Keratinocyte (primary cell): ENCODE measurements at regions not wholly inside any gene's neighbourhood (a gene's known extent, or its start where the extent isn't known, plus 50 kb on each side); places are given as distances from the start of the nearest gene placed in this dataset.
"Not testable (repeated sequence)": the region's sequence is repeated elsewhere in the genome, so short reads cannot be mapped to it uniquely, and the experiment has no call there.

Experiments
- DNase-seq: peaks from one replicate; pipeline ENCODE4 v3.0.0-alpha.2; 2011; ENCODE audit warnings: low read depth, missing footprints, low spot score
- FAIRE-seq: peaks from 2 replicates; lab custom pipeline; 2011; peaks lifted over from hg19 to GRCh38; lab: Jason Lieb, UNC
- H2AFZ ChIP-seq: 2 replicates; pipeline ENCODE4 v1.6.0; 2012; ENCODE audit warnings: low read length, control low read depth, inconsistent platforms; ENCODE audit not compliant: control insufficient read depth
- H3K27ac ChIP-seq: 2 replicates; pipeline ENCODE4 v1.5.1; 2011; ENCODE audit warnings: low read length; ENCODE audit not compliant: control insufficient read depth, insufficient read depth
- H3K27me3 ChIP-seq: 3 replicates; pipeline ENCODE4 v1.6.0; 2011; ENCODE audit warnings: low read length; ENCODE audit not compliant: control insufficient read depth, insufficient read depth; ENCODE audit errors: extremely low read depth
- H3K36me3 ChIP-seq, 2 experiments: 2 replicates in 1 of 2; 3 replicates in 1 of 2; pipeline ENCODE4 v1.5.1; 2011; ENCODE audit warnings: low read length in 2 of 2, mild to moderate bottlenecking in 1 of 2; ENCODE audit not compliant: control insufficient read depth in 2 of 2, insufficient read depth in 2 of 2; ENCODE audit errors: extremely low read depth in 1 of 2
- H3K4me1 ChIP-seq: 3 replicates; pipeline ENCODE4 v1.5.1; 2011; ENCODE audit warnings: low read length; ENCODE audit not compliant: control insufficient read depth, insufficient read depth; ENCODE audit errors: extremely low read depth
- H3K4me2 ChIP-seq: 3 replicates; pipeline ENCODE4 v1.6.0; 2011; ENCODE audit warnings: low read depth, low read length; ENCODE audit not compliant: control insufficient read depth, insufficient read depth; ENCODE audit errors: extremely low read depth
- H3K4me3 ChIP-seq, 3 experiments: fragments of 200-600 bp in 1 of 3; sonication (generic) in 1 of 3; 2 replicates in 2 of 3; 3 replicates in 1 of 3; pipeline ENCODE4 v1.5.1; 2011 to 2016; ENCODE audit warnings: low read length in 3 of 3, mild to moderate bottlenecking in 3 of 3, control low read depth in 2 of 3, inconsistent platforms in 1 of 3, low read depth in 1 of 3, mixed read lengths in 1 of 3, mixed run types in 1 of 3, moderate library complexity in 1 of 3; ENCODE audit not compliant: control insufficient read depth in 2 of 3, insufficient read depth in 2 of 3; ENCODE audit errors: extremely low read depth in 1 of 3
- H3K79me2 ChIP-seq: 2 replicates; pipeline ENCODE4 v1.6.0; 2012; ENCODE audit warnings: low read length; ENCODE audit not compliant: control insufficient read depth, insufficient read depth
- H3K9ac ChIP-seq: 3 replicates; pipeline ENCODE4 v1.6.0; 2011; ENCODE audit warnings: low read length; ENCODE audit not compliant: control insufficient read depth, insufficient read depth; ENCODE audit errors: extremely low read depth
- H3K9me1 ChIP-seq: 3 replicates; pipeline ENCODE4 v1.6.0; 2011; ENCODE audit warnings: low read length; ENCODE audit not compliant: control insufficient read depth, insufficient read depth; ENCODE audit errors: extremely low read depth
- H3K9me3 ChIP-seq: 2 replicates; pipeline ENCODE4 v1.5.1; 2012; ENCODE audit warnings: low read depth, low read length; ENCODE audit not compliant: control insufficient read depth
- H4K20me1 ChIP-seq: 3 replicates; pipeline ENCODE4 v1.6.0; 2011; ENCODE audit warnings: low read length; ENCODE audit not compliant: control insufficient read depth, insufficient read depth; ENCODE audit errors: extremely low read depth
- CTCF ChIP-seq, 3 experiments: IDR thresholded peaks in 1 of 3; conservative IDR thresholded peaks in 1 of 3; optimal IDR thresholded peaks in 1 of 3; 2 replicates in 2 of 3; 3 replicates in 1 of 3; pipeline versions ENCODE3 to v1.5.1; 2011; ENCODE audit warnings: low read length in 3 of 3, mild to moderate bottlenecking in 3 of 3, moderate library complexity in 2 of 3, control low read depth in 1 of 3, inconsistent platforms in 1 of 3; ENCODE audit not compliant: insufficient read depth in 2 of 3; ENCODE audit errors: extremely low read depth in 1 of 3
- EZH2 ChIP-seq: IDR thresholded peaks from one replicate; pipeline ENCODE4 v1.6.1; 2012; ENCODE audit warnings: inconsistent platforms, mild to moderate bottlenecking, low read length, moderate library complexity
- dilution Hi-C: fragments of 300-500 bp; cut with MboI; formaldehyde crosslinking; loops from one replicate; pipeline ENCODE4 v1.7.0; 2020; ENCODE audit warnings: low sequenced_read_pairs; ENCODE audit not compliant: extremely low pct_ligation_motif_present

- Histone ChIP-seq H3K9me1 (no peaks in the 10 kb centered on the region), H4K20me1 (no peaks in the 10 kb centered on the region), H3K9me3 (no peaks in the 10 kb centered on the region), H3K27me3 (peaks cover 9% of the 10 kb centered on the region), H2AFZ (no peak overlapping the region), H3K9ac (no peak overlapping the region), H3K27ac (no peak overlapping the region), H3K36me3 (no peaks in the 10 kb centered on the region), H3K4me2 (no peak overlapping the region), H3K4me1 (peaks cover 6% of the 10 kb centered on the region), H3K79me2 (no peaks in the 10 kb centered on the region), H3K4me3 (no peak overlapping the region)
- dilution Hi-C loops = no loop called here
- TF ChIP-seq CTCF (optimal IDR thresholded peaks at IDR 0.05 in 1 of 3, IDR thresholded peaks at IDR 0.05 in 1 of 3, conservative IDR thresholded peaks at IDR 0.05 in 1 of 3; ENCODE audit: extremely low read depth in 1 of 3, insufficient read depth in 2 of 3, low read length in 3 of 3) (no peak), EZH2 (no peak)
- no peak for FAIRE-seq
- no peak for DNase-seq
Measured at GRCh38 chr16:87121816-87122215, 195.4 kb downstream of the C16orf95 start.

GRCh38 chr16:87123356-87124001, 193.7 kb downstream of the C16orf95 start:
- Histone ChIP-seq H3K4me2 (no peak overlapping the region), H3K9ac (no peak overlapping the region), H3K9me1 (no peaks in the 10 kb centered on the region), H4K20me1 (no peaks in the 10 kb centered on the region), H3K79me2 (no peaks in the 10 kb centered on the region), H3K27ac (no peak overlapping the region), H3K27me3 (peaks cover 9% of the 10 kb centered on the region), H3K4me3 (no peak overlapping the region), H3K4me1 (peaks cover 9% of the 10 kb centered on the region), H3K9me3 (no peaks in the 10 kb centered on the region), H3K36me3 (no peaks in the 10 kb centered on the region), H2AFZ (no peak overlapping the region)
- DNase-seq (no peak), FAIRE-seq (no peak)
- TF ChIP-seq CTCF (optimal IDR thresholded peaks at IDR 0.05 in 1 of 3, IDR thresholded peaks at IDR 0.05 in 1 of 3, conservative IDR thresholded peaks at IDR 0.05 in 1 of 3; ENCODE audit: extremely low read depth in 1 of 3, insufficient read depth in 2 of 3, low read length in 3 of 3) (no peak), EZH2 (no peak)
- dilution Hi-C loops = no loop called here

GRCh38 chr16:87124405-87124804, 192.8 kb downstream of the C16orf95 start:
- FAIRE-seq = peak; percentile 82
- H3K9me3 ChIP-seq, H3K4me2 ChIP-seq, H3K36me3 ChIP-seq, H3K9me1 ChIP-seq, H4K20me1 ChIP-seq, H3K9ac ChIP-seq, H3K4me1 ChIP-seq, H3K27ac ChIP-seq, H3K27me3 ChIP-seq, dilution Hi-C loops, H2AFZ ChIP-seq, H3K79me2 ChIP-seq, H3K4me3 ChIP-seq, DNase-seq: not testable (repeated sequence)
